ENCODE measurements at regions not wholly inside any gene's neighbourhood (a gene's known extent, or its start where the extent isn't known, plus 50 kb on each side); places are given as distances from the start of the nearest gene placed in this dataset.

- DNase-seq: no peak
Observed at GRCh38 chr15:95095250-95095649, 863.9 kb downstream of the MCTP2 start.

- DNase-seq: no peak
Observed at GRCh38 chr15:95096651-95097050, 865.3 kb downstream of the MCTP2 start.

GRCh38 chr15:95097361-95097760 is 866.0 kb downstream of the MCTP2 start:
- DNase-seq: no peak

GRCh38 chr15:95105229-95105628 is 873.9 kb downstream of the MCTP2 start:
- no peak for DNase-seq

- no peak for DNase-seq
Observed at GRCh38 chr15:95106801-95107200, 875.4 kb downstream of the MCTP2 start.

- no peak for DNase-seq
Observed at GRCh38 chr15:95108673-95109072, 877.3 kb downstream of the MCTP2 start.

- no peak for DNase-seq
Observed at GRCh38 chr15:95111969-95112368, 880.6 kb downstream of the MCTP2 start.

- no peak for DNase-seq
Observed at GRCh38 chr15:95113041-95113440, 881.7 kb downstream of the MCTP2 start.

GRCh38 chr15:95119041-95119610 is 887.8 kb downstream of the MCTP2 start:
- DNase-seq: no peak

GRCh38 chr15:95120595-95120994 is 889.2 kb downstream of the MCTP2 start:
- DNase-seq: no peak

GRCh38 chr15:95121191-95121590 is 889.8 kb downstream of the MCTP2 start:
- no peak for DNase-seq

- no peak for DNase-seq
Observed at GRCh38 chr15:95125803-95126202, 894.4 kb downstream of the MCTP2 start.

GRCh38 chr15:95127356-95127755 is 896.0 kb downstream of the MCTP2 start:
- no peak for DNase-seq

GRCh38 chr15:95129574-95129973 is 898.2 kb downstream of the MCTP2 start:
- DNase-seq: no peak

- DNase-seq: no peak
Observed at GRCh38 chr15:95131131-95131556, 899.8 kb downstream of the MCTP2 start.

GRCh38 chr15:95132774-95133173 is 901.4 kb downstream of the MCTP2 start:
- no peak for DNase-seq

GRCh38 chr15:95134431-95135110 is 903.2 kb downstream of the MCTP2 start:
- no peak for DNase-seq

GRCh38 chr15:95138604-95139270 is 907.4 kb downstream of the MCTP2 start:
- no peak for DNase-seq

GRCh38 chr15:95141486-95141885 is 910.1 kb downstream of the MCTP2 start:
- DNase-seq: no peak

- DNase-seq: no peak
Observed at GRCh38 chr15:95142531-95142930, 911.2 kb downstream of the MCTP2 start.

GRCh38 chr15:95146481-95146880 is 915.1 kb downstream of the MCTP2 start:
- DNase-seq: no peak

GRCh38 chr15:95148183-95148582 is 916.8 kb downstream of the MCTP2 start:
- no peak for DNase-seq

- no peak for DNase-seq
Observed at GRCh38 chr15:95149036-95149435, 917.7 kb downstream of the MCTP2 start.

- no peak for DNase-seq
Observed at GRCh38 chr15:95149771-95150170, 918.4 kb downstream of the MCTP2 start.

All from NCI-H2029 (cell line).